Tibial nerve (tissue), 4 donors: ENCODE measurements at regions not wholly inside any gene's neighbourhood (a gene's known extent, or its start where the extent isn't known, plus 50 kb on each side); places are given as distances from the start of the nearest gene placed in this dataset.

Experiments used
- DNase-seq, 2 donors: peaks; one replicate each; pipeline ENCODE4 v3.0.0-alpha.2; 2019; ENCODE audit warnings: low spot score in 2 of 2
- H3K27ac ChIP-seq, 4 donors: fragments of 200-600 bp; sonication (generic) in 3 of 4; one replicate each; pipeline ENCODE4 v1.5.1; 2017 to 2019; ENCODE audit warnings: mild to moderate bottlenecking in 1 of 4
- H3K27me3 ChIP-seq, 2 donors: fragments of 200-600 bp; sonication (generic) in 1 of 2; one replicate each; pipeline versions ENCODE4 v1.5.1 to v1.6.0; 2017 to 2019
- H3K36me3 ChIP-seq, 3 donors: fragments of 200-600 bp; sonication (generic); one replicate each; pipeline ENCODE4 v1.5.1; 2018 to 2019
- H3K4me1 ChIP-seq, 4 donors: fragments of 200-600 bp; sonication (generic) in 3 of 4; one replicate each; pipeline ENCODE4 v1.5.1; 2017 to 2019
- H3K4me3 ChIP-seq, 4 donors: fragments of 200-600 bp; sonication (generic) in 3 of 4; one replicate each; pipeline ENCODE4 v1.5.1; 2017 to 2019; ENCODE audit warnings: mild to moderate bottlenecking in 1 of 4, moderate library complexity in 1 of 4
- H3K9me3 ChIP-seq, 4 donors: fragments of 200-600 bp; sonication (generic) in 3 of 4; one replicate each; pipeline ENCODE4 v1.5.1; 2017 to 2019
- CTCF ChIP-seq, 5 experiments: fragments of 200-600 bp in 3 of 5; fragments of 450-650 bp in 2 of 5; sonication (generic) in 3 of 5; IDR thresholded peaks; one replicate each; pipeline ENCODE4 v1.5.1; 2016 to 2019; ENCODE audit warnings: antibody characterized with exemption in 5 of 5, mild to moderate bottlenecking in 3 of 5, moderate library complexity in 2 of 5
- EP300 ChIP-seq, 2 donors: sonication (generic); formaldehyde crosslinking; IDR thresholded peaks; one replicate each; pipeline ENCODE4 v1.6.1; 2017; ENCODE audit warnings: antibody characterized with exemption in 2 of 2, mild to moderate bottlenecking in 1 of 2
- POLR2A ChIP-seq, 2 donors: fragments of 450-650 bp; IDR thresholded peaks; one replicate each; pipeline ENCODE4 v1.6.1; 2017; ENCODE audit warnings: antibody characterized with exemption in 2 of 2, mild to moderate bottlenecking in 2 of 2, moderate library complexity in 2 of 2
- WGBS, 2 donors: methylation state at CpG; one replicate each; pipeline ENCODE4 v1.1.5; 2018; 5-methylcytosine and 5-hydroxymethylcytosine counted together

GRCh38 chr2:6394276-6394675 is 471.4 kb downstream of the CMPK2 start:
- Histone ChIP-seq H3K36me3 (no peaks in the 10 kb centered on the region), H3K9me3 (peaks cover 0 to 4% (median 0%) of the 10 kb centered on the region in 4 donors), H3K27me3 (no peaks in the 10 kb centered on the region), H3K4me3 (no peak overlapping the region), H3K27ac (no peak overlapping the region), H3K4me1 (no peaks in the 10 kb centered on the region)
- TF ChIP-seq POLR2A (IDR thresholded peaks at IDR 0.05) (no peak), EP300 (IDR thresholded peaks at IDR 0.05) (no peak)
- no peak for DNase-seq
- WGBS, 2 donors: 90 to 91% methylated on average over 2 of the region's 2 CpGs

- no peaks in the 10 kb centered on the region for H3K9me3 ChIP-seq
- 57 to 67% methylated on average over 2 of the region's 2 CpGs for WGBS, 2 donors
Measured at GRCh38 chr2:6398421-6398820, 467.3 kb downstream of the CMPK2 start.

GRCh38 chr2:6401301-6401700 is 464.4 kb downstream of the CMPK2 start:
- no peak for TF ChIP-seq EP300 (IDR thresholded peaks at IDR 0.05)
- no peak for TF ChIP-seq POLR2A (IDR thresholded peaks at IDR 0.05)
- no peak for TF ChIP-seq CTCF (IDR thresholded peaks at IDR 0.05)
- Histone ChIP-seq H3K27me3 (no peaks in the 10 kb centered on the region), H3K27ac (no peak overlapping the region), H3K9me3 (no peaks in the 10 kb centered on the region), H3K4me1 (no peaks in the 10 kb centered on the region), H3K4me3 (no peak overlapping the region), H3K36me3 (no peaks in the 10 kb centered on the region)
- 78 to 80% methylated on average over 3 of the region's 3 CpGs for WGBS, 2 donors
- DNase-seq: no peak

More at GRCh38 chr2:6398421-6398820, 467.3 kb downstream of the CMPK2 start:
- Histone ChIP-seq H3K27ac (no peak overlapping the region), H3K36me3 (no peaks in the 10 kb centered on the region), H3K4me3 (no peak overlapping the region), H3K4me1 (no peaks in the 10 kb centered on the region), H3K27me3 (no peaks in the 10 kb centered on the region)
- TF ChIP-seq POLR2A (IDR thresholded peaks at IDR 0.05): no peak
- TF ChIP-seq CTCF (IDR thresholded peaks at IDR 0.05): no peak
- TF ChIP-seq EP300 (IDR thresholded peaks at IDR 0.05): no peak
- DNase-seq: no peak

- no peaks in the 10 kb centered on the region for H3K27me3 ChIP-seq
- H3K9me3 ChIP-seq: no peaks in the 10 kb centered on the region
- 76 to 82% methylated on average over 2 of the region's 2 CpGs for WGBS, 2 donors
- no peaks in the 10 kb centered on the region for H3K36me3 ChIP-seq
- TF ChIP-seq POLR2A (IDR thresholded peaks at IDR 0.05): no peak
- no peak for TF ChIP-seq CTCF (IDR thresholded peaks at IDR 0.05)
- no peak for TF ChIP-seq EP300 (IDR thresholded peaks at IDR 0.05)
- DNase-seq: no peak
- no peak overlapping the region for H3K4me3 ChIP-seq
- no peak overlapping the region for H3K27ac ChIP-seq
- no peaks in the 10 kb centered on the region for H3K4me1 ChIP-seq
Measured at GRCh38 chr2:6408057-6408456, 457.6 kb downstream of the CMPK2 start.

- Histone ChIP-seq H3K27me3 (no peaks in the 10 kb centered on the region), H3K27ac (no peak overlapping the region), H3K36me3 (no peaks in the 10 kb centered on the region), H3K9me3 (no peaks in the 10 kb centered on the region), H3K4me1 (no peaks in the 10 kb centered on the region), H3K4me3 (no peak overlapping the region)
- TF ChIP-seq CTCF (IDR thresholded peaks at IDR 0.05) (no peak), EP300 (IDR thresholded peaks at IDR 0.05) (no peak), POLR2A (IDR thresholded peaks at IDR 0.05) (no peak)
- DNase-seq: no peak
- WGBS, 2 donors: 66 to 69% methylated on average over 3 of the region's 3 CpGs
Measured at GRCh38 chr2:6410313-6410712, 455.4 kb downstream of the CMPK2 start.

- DNase-seq: no peak
- Histone ChIP-seq H3K4me3 (no peak overlapping the region), H3K4me1 (no peaks in the 10 kb centered on the region), H3K36me3 (no peaks in the 10 kb centered on the region), H3K27me3 (no peaks in the 10 kb centered on the region), H3K9me3 (no peaks in the 10 kb centered on the region), H3K27ac (no peak overlapping the region)
- 61 to 65% methylated on average over 3 of the region's 3 CpGs for WGBS, 2 donors
- TF ChIP-seq EP300 (IDR thresholded peaks at IDR 0.05): no peak
- no peak for TF ChIP-seq POLR2A (IDR thresholded peaks at IDR 0.05)
- TF ChIP-seq CTCF (IDR thresholded peaks at IDR 0.05): no peak
Measured at GRCh38 chr2:6412533-6413091, 453.1 kb downstream of the CMPK2 start.
